Esophagus squamous epithelium (tissue), 4 donors: ENCODE measurements at regions not wholly inside any gene's neighbourhood (a gene's known extent, or its start where the extent isn't known, plus 50 kb on each side); places are given as distances from the start of the nearest gene placed in this dataset.

Experiments
- POLR2A ChIP-seq, 4 donors: fragments of 450-650 bp; IDR thresholded peaks; one replicate each; pipeline ENCODE4 v1.6.1; 2017; ENCODE audit warnings: antibody characterized with exemption in 4 of 4, mild to moderate bottlenecking in 4 of 4, moderate library complexity in 3 of 4
- TF ChIP-seq, protein P1 (sequence below), 6 experiments: fragments of 450-650 bp in 4 of 6; fragments of 200-600 bp in 2 of 6; sonication (generic) in 2 of 6; IDR thresholded peaks; one replicate each; pipeline ENCODE4 v1.5.1; 2016 to 2019; ENCODE audit warnings: antibody characterized with exemption in 6 of 6, mild to moderate bottlenecking in 4 of 6, moderate library complexity in 4 of 6

GRCh38 chr12:92467886-92468285 lies 234.9 kb upstream of the PLEKHG7 start:
- TF ChIP-seq POLR2A (IDR thresholded peaks at IDR 0.05): peak in 1 of 4 donors; percentile 12
- TF ChIP-seq, protein P1, sequence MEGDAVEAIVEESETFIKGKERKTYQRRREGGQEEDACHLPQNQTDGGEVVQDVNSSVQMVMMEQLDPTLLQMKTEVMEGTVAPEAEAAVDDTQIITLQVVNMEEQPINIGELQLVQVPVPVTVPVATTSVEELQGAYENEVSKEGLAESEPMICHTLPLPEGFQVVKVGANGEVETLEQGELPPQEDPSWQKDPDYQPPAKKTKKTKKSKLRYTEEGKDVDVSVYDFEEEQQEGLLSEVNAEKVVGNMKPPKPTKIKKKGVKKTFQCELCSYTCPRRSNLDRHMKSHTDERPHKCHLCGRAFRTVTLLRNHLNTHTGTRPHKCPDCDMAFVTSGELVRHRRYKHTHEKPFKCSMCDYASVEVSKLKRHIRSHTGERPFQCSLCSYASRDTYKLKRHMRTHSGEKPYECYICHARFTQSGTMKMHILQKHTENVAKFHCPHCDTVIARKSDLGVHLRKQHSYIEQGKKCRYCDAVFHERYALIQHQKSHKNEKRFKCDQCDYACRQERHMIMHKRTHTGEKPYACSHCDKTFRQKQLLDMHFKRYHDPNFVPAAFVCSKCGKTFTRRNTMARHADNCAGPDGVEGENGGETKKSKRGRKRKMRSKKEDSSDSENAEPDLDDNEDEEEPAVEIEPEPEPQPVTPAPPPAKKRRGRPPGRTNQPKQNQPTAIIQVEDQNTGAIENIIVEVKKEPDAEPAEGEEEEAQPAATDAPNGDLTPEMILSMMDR (IDR thresholded peaks at IDR 0.05): no peak
